ENCODE measurements at regions not wholly inside any gene's neighbourhood (a gene's known extent, or its start where the extent isn't known, plus 50 kb on each side); places are given as distances from the start of the nearest gene placed in this dataset.

- Histone ChIP-seq H3K27ac (ENCODE audit: low read depth) (no peak overlapping the region), H3K79me2 (replicated peaks; ENCODE audit: insufficient read depth) (no peaks in the 10 kb centered on the region), H3F3A (replicated peaks; ENCODE audit: low read depth) (no peaks in the 10 kb centered on the region), H3K4me1 (ENCODE audit: insufficient read depth) (no peaks in the 10 kb centered on the region), H3K4me3 (no peak overlapping the region), H4K20me1 (replicated peaks; ENCODE audit: insufficient read depth) (no peaks in the 10 kb centered on the region), H3K9me2 (ENCODE audit: insufficient read depth) (0 out of 2 replicates have a peak, but pooled peaks cover under 1% of the 10 kb centered on the region), H3K4me2 (no peak overlapping the region), H2AFZ (no peak overlapping the region), H3K36me3 (ENCODE audit: insufficient read depth) (no peaks in the 10 kb centered on the region), H3K27me3 (ENCODE audit: insufficient read depth) (no peaks in the 10 kb centered on the region)
- no peak for TF ChIP-seq STAT1 (IDR thresholded peaks at IDR 0.05; ENCODE audit: unreplicated experiment)
- no peak for TF ChIP-seq EZH2phosphoT487 (IDR thresholded peaks at IDR 0.05; ENCODE audit: unreplicated experiment)
- TF ChIP-seq CREB1 (CRISPR knock-in tag; IDR thresholded peaks at IDR 0.05; ENCODE audit: low read depth): no peak
- TF ChIP-seq NANOG (IDR thresholded peaks at IDR 0.05; ENCODE audit: borderline replicate concordance): no peak
- TF ChIP-seq ZNF331 (CRISPR knock-in tag; IDR thresholded peaks at IDR 0.05; ENCODE audit: low read depth): no peak
- TF ChIP-seq, protein P1, sequence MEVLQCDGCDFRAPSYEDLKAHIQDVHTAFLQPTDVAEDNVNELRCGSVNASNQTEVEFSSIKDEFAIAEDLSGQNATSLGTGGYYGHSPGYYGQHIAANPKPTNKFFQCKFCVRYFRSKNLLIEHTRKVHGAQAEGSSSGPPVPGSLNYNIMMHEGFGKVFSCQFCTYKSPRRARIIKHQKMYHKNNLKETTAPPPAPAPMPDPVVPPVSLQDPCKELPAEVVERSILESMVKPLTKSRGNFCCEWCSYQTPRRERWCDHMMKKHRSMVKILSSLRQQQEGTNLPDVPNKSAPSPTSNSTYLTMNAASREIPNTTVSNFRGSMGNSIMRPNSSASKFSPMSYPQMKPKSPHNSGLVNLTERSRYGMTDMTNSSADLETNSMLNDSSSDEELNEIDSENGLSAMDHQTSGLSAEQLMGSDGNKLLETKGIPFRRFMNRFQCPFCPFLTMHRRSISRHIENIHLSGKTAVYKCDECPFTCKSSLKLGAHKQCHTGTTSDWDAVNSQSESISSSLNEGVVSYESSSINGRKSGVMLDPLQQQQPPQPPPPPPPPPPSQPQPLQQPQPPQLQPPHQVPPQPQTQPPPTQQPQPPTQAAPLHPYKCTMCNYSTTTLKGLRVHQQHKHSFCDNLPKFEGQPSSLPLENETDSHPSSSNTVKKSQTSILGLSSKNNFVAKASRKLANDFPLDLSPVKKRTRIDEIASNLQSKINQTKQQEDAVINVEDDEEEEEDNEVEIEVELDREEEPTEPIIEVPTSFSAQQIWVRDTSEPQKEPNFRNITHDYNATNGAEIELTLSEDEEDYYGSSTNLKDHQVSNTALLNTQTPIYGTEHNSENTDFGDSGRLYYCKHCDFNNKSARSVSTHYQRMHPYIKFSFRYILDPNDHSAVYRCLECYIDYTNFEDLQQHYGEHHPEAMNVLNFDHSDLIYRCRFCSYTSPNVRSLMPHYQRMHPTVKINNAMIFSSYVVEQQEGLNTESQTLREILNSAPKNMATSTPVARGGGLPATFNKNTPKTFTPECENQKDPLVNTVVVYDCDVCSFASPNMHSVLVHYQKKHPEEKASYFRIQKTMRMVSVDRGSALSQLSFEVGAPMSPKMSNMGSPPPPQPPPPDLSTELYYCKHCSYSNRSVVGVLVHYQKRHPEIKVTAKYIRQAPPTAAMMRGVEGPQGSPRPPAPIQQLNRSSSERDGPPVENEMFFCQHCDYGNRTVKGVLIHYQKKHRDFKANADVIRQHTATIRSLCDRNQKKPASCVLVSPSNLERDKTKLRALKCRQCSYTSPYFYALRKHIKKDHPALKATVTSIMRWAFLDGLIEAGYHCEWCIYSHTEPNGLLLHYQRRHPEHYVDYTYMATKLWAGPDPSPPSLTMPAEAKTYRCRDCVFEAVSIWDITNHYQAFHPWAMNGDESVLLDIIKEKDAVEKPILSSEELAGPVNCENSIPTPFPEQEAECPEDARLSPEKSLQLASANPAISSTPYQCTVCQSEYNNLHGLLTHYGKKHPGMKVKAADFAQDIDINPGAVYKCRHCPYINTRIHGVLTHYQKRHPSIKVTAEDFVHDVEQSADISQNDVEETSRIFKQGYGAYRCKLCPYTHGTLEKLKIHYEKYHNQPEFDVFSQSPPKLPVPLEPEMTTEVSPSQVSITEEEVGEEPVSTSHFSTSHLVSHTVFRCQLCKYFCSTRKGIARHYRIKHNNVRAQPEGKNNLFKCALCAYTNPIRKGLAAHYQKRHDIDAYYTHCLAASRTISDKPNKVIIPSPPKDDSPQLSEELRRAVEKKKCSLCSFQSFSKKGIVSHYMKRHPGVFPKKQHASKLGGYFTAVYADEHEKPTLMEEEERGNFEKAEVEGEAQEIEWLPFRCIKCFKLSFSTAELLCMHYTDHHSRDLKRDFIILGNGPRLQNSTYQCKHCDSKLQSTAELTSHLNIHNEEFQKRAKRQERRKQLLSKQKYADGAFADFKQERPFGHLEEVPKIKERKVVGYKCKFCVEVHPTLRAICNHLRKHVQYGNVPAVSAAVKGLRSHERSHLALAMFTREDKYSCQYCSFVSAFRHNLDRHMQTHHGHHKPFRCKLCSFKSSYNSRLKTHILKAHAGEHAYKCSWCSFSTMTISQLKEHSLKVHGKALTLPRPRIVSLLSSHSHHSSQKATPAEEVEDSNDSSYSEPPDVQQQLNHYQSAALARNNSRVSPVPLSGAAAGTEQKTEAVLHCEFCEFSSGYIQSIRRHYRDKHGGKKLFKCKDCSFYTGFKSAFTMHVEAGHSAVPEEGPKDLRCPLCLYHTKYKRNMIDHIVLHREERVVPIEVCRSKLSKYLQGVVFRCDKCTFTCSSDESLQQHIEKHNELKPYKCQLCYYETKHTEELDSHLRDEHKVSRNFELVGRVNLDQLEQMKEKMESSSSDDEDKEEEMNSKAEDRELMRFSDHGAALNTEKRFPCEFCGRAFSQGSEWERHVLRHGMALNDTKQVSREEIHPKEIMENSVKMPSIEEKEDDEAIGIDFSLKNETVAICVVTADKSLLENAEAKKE (CRISPR knock-in tag; IDR thresholded peaks at IDR 0.05): no peak
- no peak for TF ChIP-seq POLR2AphosphoS5 (IDR thresholded peaks at IDR 0.05; ENCODE audit: low read depth)
- no peak for TF ChIP-seq EZH2 (IDR thresholded peaks at IDR 0.05; ENCODE audit: low read depth, unreplicated experiment)
- TF ChIP-seq ETS1 (IDR thresholded peaks at IDR 0.05): no peak
- no peak for TF ChIP-seq ZNF114 (CRISPR knock-in tag; IDR thresholded peaks at IDR 0.05)
- TF ChIP-seq, protein P2, sequence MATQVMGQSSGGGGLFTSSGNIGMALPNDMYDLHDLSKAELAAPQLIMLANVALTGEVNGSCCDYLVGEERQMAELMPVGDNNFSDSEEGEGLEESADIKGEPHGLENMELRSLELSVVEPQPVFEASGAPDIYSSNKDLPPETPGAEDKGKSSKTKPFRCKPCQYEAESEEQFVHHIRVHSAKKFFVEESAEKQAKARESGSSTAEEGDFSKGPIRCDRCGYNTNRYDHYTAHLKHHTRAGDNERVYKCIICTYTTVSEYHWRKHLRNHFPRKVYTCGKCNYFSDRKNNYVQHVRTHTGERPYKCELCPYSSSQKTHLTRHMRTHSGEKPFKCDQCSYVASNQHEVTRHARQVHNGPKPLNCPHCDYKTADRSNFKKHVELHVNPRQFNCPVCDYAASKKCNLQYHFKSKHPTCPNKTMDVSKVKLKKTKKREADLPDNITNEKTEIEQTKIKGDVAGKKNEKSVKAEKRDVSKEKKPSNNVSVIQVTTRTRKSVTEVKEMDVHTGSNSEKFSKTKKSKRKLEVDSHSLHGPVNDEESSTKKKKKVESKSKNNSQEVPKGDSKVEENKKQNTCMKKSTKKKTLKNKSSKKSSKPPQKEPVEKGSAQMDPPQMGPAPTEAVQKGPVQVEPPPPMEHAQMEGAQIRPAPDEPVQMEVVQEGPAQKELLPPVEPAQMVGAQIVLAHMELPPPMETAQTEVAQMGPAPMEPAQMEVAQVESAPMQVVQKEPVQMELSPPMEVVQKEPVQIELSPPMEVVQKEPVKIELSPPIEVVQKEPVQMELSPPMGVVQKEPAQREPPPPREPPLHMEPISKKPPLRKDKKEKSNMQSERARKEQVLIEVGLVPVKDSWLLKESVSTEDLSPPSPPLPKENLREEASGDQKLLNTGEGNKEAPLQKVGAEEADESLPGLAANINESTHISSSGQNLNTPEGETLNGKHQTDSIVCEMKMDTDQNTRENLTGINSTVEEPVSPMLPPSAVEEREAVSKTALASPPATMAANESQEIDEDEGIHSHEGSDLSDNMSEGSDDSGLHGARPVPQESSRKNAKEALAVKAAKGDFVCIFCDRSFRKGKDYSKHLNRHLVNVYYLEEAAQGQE (IDR thresholded peaks at IDR 0.05; ENCODE audit: unreplicated experiment): no peak
- TF ChIP-seq JUNB (IDR thresholded peaks at IDR 0.05; ENCODE audit: unreplicated experiment): no peak
- TF ChIP-seq, protein P3, sequence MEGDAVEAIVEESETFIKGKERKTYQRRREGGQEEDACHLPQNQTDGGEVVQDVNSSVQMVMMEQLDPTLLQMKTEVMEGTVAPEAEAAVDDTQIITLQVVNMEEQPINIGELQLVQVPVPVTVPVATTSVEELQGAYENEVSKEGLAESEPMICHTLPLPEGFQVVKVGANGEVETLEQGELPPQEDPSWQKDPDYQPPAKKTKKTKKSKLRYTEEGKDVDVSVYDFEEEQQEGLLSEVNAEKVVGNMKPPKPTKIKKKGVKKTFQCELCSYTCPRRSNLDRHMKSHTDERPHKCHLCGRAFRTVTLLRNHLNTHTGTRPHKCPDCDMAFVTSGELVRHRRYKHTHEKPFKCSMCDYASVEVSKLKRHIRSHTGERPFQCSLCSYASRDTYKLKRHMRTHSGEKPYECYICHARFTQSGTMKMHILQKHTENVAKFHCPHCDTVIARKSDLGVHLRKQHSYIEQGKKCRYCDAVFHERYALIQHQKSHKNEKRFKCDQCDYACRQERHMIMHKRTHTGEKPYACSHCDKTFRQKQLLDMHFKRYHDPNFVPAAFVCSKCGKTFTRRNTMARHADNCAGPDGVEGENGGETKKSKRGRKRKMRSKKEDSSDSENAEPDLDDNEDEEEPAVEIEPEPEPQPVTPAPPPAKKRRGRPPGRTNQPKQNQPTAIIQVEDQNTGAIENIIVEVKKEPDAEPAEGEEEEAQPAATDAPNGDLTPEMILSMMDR (conservative IDR thresholded peaks at IDR 0.05; ENCODE audit: low read depth in 2 of 2): no peak
- Mint-ChIP-seq H3K4me3 (no peak overlapping the region), H3K27ac (no peak overlapping the region), H3K4me1 (peaks cover 5% of the 10 kb centered on the region; the same call in 2 of the 3 replicates), H3K27me3 (ENCODE audit: insufficient read depth, low read depth, poor library complexity) (no peaks in the 10 kb centered on the region), H3K9me3 (peaks cover 17% of the 10 kb centered on the region), H3K36me3 (ENCODE audit: low read depth) (peaks cover 10% of the 10 kb centered on the region)
- no peak for DNase-seq (ENCODE audit: low spot score)
- ATAC-seq: no peak
Measured at GRCh38 chr4:27304751-27305150, 444.1 kb downstream of the STIM2 start.
